ENCODE measurements at regions not wholly inside any gene's neighbourhood (a gene's known extent, or its start where the extent isn't known, plus 50 kb on each side); places are given as distances from the start of the nearest gene placed in this dataset.

DNA sequence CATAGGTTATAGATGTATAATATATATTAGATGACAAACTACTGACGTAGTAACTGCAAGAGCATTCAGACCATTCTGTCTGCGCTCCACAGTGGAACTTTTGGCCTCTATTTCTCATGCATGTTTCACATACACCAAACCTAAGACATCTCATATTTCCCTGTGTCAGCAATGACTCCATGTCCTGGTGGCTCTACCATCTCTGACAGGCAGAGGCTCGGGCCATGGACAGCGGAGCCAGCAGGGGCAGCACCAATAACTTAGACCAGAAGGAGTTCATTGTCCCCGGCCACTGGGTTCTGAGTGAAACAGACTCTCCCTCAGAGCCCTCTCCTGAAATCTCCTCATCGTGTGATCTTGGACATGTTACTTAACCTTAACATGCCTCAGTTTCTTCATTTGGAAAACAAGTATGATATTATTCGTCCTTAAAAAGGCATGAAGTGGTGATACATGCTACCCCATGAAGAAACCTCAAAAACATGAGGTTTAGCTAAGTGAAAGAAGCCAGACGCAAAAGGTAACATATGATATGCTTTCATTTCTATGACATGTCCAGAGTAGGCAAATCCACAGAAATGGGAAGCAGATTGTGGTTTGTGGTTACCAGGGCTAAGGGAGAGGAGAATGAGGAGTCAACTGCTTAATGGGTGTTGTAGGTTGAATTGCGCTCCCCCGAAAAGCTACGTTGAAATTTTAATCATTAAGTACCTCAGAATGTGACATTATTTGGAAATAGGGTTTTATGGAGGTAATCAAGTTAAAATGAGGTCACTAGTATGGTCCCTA, 564.0 kb upstream of the JARID2 start:
- Histone ChIP-seq H3K4me1 (replicated peaks; ENCODE audit: insufficient read depth) (no peaks in the 10 kb centered on the region), H3K36me3 (ENCODE audit: low read depth) (no peaks in the 10 kb centered on the region), H3K9me2 (ENCODE audit: insufficient read depth) (no peaks in the 10 kb centered on the region), H3K27me3 (ENCODE audit: insufficient read depth, low read depth) (no peaks in the 10 kb centered on the region), H3K4me2 (no peak overlapping the region), H2AFZ (no peak overlapping the region), H4K20me1 (ENCODE audit: insufficient read depth) (no peaks in the 10 kb centered on the region), H3K9me3 (ENCODE audit: insufficient read depth, low read depth) (no peaks in the 10 kb centered on the region), H3K4me3 (no peak overlapping the region), H3K27ac (no peak overlapping the region), H3F3A (ENCODE audit: insufficient read depth, low read depth) (no peaks in the 10 kb centered on the region), H3K79me2 (ENCODE audit: low read depth) (no peaks in the 10 kb centered on the region)
- no TSS peak for BruUV-seq (replicated peaks)
- POLR2A ChIA-PET (ENCODE audit: unreplicated experiment): interaction anchor here (0.6 kb wide), 1 partner anchor 981 kb away, joined by 4 read pairs; the partner anchor contains the start of gene DTNBP1
- DNase-seq: no peak
- TF ChIP-seq, protein P1, sequence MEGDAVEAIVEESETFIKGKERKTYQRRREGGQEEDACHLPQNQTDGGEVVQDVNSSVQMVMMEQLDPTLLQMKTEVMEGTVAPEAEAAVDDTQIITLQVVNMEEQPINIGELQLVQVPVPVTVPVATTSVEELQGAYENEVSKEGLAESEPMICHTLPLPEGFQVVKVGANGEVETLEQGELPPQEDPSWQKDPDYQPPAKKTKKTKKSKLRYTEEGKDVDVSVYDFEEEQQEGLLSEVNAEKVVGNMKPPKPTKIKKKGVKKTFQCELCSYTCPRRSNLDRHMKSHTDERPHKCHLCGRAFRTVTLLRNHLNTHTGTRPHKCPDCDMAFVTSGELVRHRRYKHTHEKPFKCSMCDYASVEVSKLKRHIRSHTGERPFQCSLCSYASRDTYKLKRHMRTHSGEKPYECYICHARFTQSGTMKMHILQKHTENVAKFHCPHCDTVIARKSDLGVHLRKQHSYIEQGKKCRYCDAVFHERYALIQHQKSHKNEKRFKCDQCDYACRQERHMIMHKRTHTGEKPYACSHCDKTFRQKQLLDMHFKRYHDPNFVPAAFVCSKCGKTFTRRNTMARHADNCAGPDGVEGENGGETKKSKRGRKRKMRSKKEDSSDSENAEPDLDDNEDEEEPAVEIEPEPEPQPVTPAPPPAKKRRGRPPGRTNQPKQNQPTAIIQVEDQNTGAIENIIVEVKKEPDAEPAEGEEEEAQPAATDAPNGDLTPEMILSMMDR (conservative IDR thresholded peaks at IDR 0.05): no peak
- TF ChIP-seq EZH2 (IDR thresholded peaks at IDR 0.05; ENCODE audit: low read depth): no peak
- CTCF ChIA-PET: no interaction called here
- intact Hi-C loops (cut with micrococcal nuclease; ENCODE audit: unreplicated experiment): no loop called here

DNA sequence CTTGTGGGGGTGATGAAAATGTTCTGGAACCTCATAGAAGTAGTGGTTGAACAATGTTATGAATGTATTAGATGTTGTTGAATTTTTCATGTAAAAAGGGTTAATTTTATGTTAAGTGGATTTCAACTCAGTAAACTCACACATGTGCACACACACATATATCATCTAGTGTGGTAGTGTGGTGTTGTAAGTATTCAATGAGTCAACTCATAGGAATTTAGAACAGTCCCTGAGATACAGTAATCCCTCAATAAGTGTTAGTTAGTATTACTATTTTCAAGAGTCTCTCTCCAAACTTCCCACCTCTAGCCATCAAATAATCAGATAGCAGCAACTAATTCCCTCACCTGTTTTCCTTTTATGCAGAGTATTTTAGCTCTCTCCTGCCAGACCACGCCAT, 563.1 kb upstream of the JARID2 start:
- Histone ChIP-seq H3K4me2 (no peak overlapping the region), H3K79me2 (ENCODE audit: low read depth) (no peaks in the 10 kb centered on the region), H3K4me1 (replicated peaks; ENCODE audit: insufficient read depth) (no peaks in the 10 kb centered on the region), H3K36me3 (ENCODE audit: low read depth) (no peaks in the 10 kb centered on the region), H3K27me3 (ENCODE audit: insufficient read depth, low read depth) (no peaks in the 10 kb centered on the region), H3K9me2 (ENCODE audit: insufficient read depth) (no peaks in the 10 kb centered on the region), H3F3A (ENCODE audit: insufficient read depth, low read depth) (no peaks in the 10 kb centered on the region), H3K9me3 (ENCODE audit: insufficient read depth, low read depth) (no peaks in the 10 kb centered on the region), H3K4me3 (no peak overlapping the region), H3K27ac (no peak overlapping the region), H2AFZ (no peak overlapping the region), H4K20me1 (ENCODE audit: insufficient read depth) (no peaks in the 10 kb centered on the region)
- no peak for DNase-seq
- ChIA-PET POLR2A (ENCODE audit: unreplicated experiment) (no interaction called here), CTCF (no interaction called here)
- BruUV-seq (replicated peaks): no TSS peak
- intact Hi-C loops (cut with micrococcal nuclease; ENCODE audit: unreplicated experiment): no loop called here
- no peak for TF ChIP-seq EZH2 (IDR thresholded peaks at IDR 0.05; ENCODE audit: low read depth)
- TF ChIP-seq, protein P1 (conservative IDR thresholded peaks at IDR 0.05): no peak

DNA sequence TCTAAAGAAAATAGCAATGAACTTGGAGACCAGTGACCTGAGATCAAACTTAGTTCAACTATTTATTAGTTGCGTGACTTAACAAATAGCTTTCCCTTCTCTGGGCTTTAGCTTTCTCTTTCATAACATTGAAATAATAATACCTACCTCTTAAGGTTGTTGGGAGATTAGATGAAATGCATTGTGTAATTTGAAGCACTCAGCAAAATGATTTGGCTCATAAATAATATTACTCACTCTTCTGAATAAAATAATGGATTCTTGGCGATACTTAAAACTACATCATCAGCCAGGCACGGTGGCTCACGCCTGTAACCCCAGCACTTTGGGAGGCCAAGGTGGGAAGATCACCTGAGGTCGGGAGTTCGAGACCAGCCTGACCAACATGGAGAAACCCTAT, 556.2 kb upstream of the JARID2 start:
- no peaks in the 10 kb centered on the region for H4K20me1 ChIP-seq (ENCODE audit: insufficient read depth)
- no peaks in the 10 kb centered on the region for H3K36me3 ChIP-seq (ENCODE audit: low read depth)
- no TSS peak for BruUV-seq (replicated peaks)
- no peak for DNase-seq
- H3F3A ChIP-seq (ENCODE audit: insufficient read depth, low read depth): no peaks in the 10 kb centered on the region; the same call in 1 of the 2 replicates
- ChIA-PET CTCF (no interaction called here), POLR2A (ENCODE audit: unreplicated experiment) (no interaction called here)
- H3K9me3 ChIP-seq (ENCODE audit: insufficient read depth, low read depth): no peaks in the 10 kb centered on the region
- H3K4me3 ChIP-seq: no peak overlapping the region
- intact Hi-C loops (cut with micrococcal nuclease; ENCODE audit: unreplicated experiment): no loop called here
- TF ChIP-seq, protein P1 (conservative IDR thresholded peaks at IDR 0.05): no peak
- no peak for TF ChIP-seq EZH2 (IDR thresholded peaks at IDR 0.05; ENCODE audit: low read depth)
- H3K27me3 ChIP-seq (ENCODE audit: insufficient read depth, low read depth): no peaks in the 10 kb centered on the region
- H3K4me1 ChIP-seq (replicated peaks; ENCODE audit: insufficient read depth): no peaks in the 10 kb centered on the region
- no peaks in the 10 kb centered on the region for H3K9me2 ChIP-seq (ENCODE audit: insufficient read depth)
- H2AFZ ChIP-seq: no peak overlapping the region
- no peak overlapping the region for H3K4me2 ChIP-seq
- H3K79me2 ChIP-seq (ENCODE audit: low read depth): no peaks in the 10 kb centered on the region
- no peak overlapping the region for H3K27ac ChIP-seq
